IPS DF 4.7 (cell line): ENCODE measurements at regions not wholly inside any gene's neighbourhood (a gene's known extent, or its start where the extent isn't known, plus 50 kb on each side); places are given as distances from the start of the nearest gene placed in this dataset.
"Not testable (repeated sequence)": the region's sequence is repeated elsewhere in the genome, so short reads cannot be mapped to it uniquely, and the experiment has no call there.

Experiments used
- DNase-seq: peaks from one replicate; pipeline ENCODE4 v3.0.0-alpha.2; 2013; ENCODE audit warnings: low spot score; ENCODE audit errors: extremely low read depth

DNA sequence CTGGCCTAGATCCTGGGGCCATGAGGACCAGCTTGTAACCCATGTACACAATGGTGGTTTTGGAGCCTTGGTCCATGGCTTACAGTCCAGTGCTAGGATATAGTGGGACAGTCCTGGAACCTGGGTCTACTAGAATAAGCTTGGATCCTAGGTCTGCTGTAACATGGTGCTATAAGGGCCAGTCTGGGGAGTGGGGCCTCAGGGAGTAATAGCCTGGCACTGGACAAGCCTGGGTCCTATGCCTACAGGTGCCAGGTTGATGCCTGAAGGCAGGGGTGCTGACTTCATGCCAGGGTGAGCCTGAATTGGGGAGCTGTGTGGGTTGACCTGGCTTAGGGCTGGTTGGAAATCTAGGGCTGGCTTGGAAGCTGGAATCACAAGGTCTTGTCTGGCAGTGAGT, 756.3 kb upstream of the ADGRL3 start:
- no peak for DNase-seq

DNA sequence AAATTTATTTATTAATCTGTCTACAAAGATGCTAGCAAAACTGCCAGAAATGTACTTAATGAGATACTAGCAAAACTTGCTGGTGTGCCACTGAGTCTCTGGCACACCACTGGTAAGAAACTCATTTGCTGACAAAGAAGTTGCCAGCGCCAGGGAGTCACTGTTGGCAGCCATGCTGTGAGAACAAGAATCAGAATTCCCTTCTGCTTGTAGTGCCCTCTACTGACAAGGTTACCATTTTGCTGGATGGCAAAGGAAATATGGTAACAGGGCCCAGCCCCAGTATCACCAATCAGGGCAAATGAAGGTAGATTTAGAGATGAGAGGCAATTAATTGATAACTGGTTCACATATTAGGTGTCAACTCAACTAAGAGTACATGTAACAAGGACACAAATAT, 750.1 kb upstream of the ADGRL3 start:
- DNase-seq = no peak

DNA sequence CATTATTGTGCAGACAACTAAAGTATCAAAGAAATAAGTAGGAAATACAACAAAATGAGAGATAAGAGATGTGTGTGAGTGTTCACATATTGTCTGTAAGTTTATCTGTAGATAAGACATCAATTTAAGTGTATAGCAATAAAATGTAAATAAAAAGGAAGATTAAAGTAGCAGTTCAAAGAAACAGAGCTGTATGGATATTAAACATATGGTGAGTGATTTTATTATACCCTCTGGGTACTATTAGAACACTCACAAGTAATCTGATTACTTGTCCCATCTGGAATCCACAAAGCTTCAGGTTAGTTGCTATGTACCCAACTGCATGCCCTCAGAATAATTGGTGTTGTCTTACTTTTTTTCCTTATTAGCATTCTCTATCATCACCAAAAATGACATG, 747.9 kb upstream of the ADGRL3 start:
- no peak for DNase-seq

DNA sequence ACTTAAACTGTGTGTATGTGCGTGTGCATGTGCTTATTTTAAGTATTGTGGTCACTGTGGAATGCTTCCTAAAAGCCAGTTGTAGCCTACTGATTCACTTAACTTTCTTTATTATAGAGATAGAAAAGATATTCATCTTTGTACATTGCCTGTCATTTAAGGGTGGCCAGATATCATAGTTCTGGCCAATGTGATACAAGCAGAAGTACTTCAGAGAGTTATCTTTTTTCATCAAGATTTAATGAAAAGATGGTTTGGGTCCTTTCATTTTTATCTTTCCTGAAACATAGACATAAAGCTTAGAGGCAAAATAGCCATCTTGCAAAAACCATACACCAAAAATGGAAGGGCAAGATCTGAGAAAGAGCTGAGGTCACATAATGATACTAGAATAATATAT, 744.7 kb upstream of the ADGRL3 start:
- no peak for DNase-seq

DNA sequence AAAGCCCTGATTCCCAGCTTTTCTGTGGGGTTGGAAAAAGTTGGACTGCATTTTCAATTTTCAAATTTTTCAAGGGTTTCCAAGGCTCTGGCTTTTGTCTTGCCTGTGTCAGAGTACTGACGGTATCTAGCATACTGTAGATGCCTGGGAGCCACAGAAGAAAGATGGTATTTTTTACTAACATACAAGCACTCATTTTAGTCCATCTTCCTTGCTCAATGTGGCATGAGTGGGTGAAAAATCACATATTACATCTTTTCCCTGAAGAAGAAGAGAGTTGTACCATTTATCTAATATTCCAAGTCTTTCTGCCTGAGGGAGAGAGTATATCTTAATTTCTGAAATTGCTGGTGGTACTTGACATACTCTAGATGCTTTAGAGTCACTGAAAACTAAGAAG, 738.6 kb upstream of the ADGRL3 start:
- DNase-seq = no peak

DNA sequence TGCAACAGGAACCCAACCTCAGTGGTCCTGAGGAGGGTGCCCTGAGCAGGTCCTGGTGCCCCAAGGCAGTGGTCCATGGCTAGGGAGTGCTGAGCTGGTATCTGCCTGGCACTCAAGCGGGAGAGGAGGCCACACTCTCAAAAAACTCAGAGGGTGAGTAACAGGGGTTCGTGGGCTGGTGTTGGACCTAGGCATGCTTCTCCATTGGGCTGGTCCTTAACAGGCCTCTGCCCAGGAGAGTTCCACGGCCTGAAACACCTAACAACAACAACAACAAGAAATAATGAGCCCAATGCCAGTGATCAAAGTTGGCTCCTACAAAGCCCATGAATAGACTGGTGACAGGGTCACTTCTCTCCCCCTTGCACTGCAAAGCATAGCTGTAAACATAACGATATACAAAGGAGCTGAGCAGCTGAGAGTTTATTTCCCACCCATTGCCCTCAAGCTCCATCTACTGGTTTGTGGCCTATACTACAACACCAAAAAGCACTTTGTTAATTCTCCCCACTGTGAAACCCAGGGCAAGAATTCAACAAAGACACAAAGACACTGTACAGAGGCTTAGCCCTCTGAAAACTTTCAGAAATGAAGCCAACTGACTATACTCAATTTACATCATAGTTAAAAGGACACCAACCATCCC, 736.1 kb upstream of the ADGRL3 start:
- DNase-seq = no peak

DNA sequence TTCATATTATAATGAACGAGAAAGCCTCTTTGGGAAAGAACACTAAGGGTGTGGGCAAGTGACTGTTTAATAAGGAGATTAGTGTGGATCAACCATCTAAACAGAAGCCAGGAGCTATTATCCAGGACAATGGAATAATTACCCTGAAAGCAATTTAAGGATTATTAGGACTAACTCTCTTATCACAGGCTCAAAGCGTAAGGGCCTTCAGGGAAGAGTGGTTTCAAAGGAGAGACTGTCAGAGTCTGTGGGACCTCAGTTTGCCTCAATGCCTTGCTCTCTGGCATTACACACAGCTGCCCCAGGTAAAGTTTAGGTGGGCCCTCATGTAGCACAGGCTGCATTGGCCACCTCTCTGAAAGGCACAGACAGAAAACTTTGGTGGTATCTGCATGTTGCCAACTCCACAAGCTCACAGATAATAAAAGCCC, 717.2 kb upstream of the ADGRL3 start:
- no peak for DNase-seq

DNA sequence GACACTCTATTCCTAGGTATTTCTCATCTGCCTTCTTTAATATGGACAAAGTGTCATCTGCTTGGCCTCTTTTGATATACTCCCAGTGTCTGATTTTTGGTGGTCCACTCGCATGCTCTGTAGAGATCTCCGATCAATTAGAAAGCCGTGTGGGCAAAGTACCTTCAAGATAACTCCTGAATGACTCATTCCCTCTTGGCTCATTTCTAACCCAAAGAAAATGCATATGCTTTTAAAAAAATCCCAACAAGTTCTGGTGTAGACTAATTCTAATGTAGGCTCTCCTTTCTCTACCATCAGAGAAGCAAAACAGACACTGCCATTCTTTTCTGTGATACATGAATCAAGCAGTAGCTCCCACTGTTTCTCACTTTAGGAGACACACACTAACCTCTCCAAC, 714.9 kb upstream of the ADGRL3 start:
- DNase-seq = no peak

DNA sequence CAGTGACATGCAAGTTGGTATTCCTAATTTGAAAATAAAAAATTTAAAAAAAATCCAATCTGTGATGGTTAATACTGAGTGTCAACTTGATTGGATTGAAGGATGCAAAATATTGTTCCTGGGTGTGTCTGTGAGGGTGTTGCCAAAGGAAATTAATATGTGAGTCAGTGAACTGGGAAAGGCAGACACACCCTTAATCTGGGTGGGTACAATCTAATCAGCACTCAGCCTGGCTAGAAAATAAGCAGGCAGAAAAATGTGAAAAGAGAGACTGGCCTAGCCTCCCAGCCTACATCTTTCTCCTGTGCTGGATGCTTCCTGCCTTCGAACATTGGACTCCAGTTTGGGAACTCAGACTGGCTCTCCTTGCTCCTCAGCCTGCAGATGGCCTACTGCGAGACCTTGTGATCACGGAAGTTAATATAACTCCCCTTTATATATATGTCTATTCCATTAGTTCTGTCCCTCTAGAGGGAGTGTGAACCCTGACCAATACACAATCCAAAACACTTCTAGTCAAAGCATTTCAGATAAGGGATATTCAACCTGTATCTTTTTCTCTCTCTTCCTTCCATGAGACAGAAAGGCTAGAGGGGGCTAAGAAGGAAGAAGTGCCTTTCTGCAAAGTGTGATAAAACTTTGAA, 712.9 kb upstream of the ADGRL3 start:
- not testable (repeated sequence) for DNase-seq

DNA sequence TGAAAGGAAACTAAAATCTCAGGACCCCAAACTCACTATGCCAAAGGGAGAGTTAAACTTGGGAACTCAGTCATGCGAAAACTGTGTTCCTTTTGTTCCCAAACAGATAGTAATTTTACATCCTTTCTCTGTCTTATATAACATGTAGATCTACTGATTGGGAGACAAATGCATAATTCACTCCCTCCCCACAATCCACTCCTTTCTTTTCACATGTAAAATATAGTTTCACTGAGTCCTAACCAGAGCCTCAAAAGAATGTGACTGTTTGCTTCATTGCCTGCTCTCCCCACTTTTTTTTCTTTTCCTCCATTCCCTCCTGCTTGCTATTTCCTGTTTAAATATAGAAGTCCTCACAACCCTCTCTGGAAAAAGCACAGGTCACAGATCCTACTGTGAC, 699.3 kb upstream of the ADGRL3 start:
- no peak for DNase-seq

DNA sequence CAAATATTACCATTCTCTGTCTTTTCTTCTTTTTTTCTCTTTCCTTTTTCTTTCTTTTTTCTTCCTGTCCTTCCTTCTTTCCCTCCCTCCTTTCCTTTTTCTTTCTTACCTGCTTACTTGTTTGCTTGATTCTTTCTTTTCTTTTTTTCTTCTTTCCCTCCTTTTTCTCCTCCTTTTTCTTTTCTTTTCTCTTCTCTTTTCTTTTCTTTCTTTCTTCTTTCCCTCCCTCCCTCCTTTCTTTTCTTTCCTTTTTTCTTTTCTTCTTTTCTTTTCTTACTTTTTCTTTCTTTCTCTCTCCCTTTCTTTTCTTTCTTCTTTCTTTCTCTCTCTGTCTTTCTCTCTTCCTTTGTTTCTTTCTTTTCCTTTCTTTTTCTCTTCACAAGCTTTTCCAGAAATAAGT, 697.4 kb upstream of the ADGRL3 start:
- no peak for DNase-seq

DNA sequence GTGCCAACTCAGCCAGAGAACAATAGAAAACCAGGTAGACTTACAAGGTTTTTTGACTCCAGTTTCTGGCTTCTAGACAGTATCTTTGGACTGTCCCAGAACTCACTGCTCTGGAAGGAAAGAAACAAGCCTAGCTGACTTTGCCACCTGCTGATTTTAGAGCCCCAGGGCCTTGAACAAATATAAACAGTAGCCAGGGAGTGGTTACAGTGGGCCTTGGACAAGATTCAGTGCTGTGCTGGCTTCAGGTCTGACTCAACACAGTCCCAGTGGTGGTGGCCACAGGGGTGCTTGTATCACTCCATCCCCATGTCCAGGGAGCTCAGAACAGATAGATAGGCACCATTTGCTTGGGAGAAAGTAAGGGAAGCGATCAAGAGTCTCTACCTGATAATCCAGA, 694.1 kb upstream of the ADGRL3 start:
- DNase-seq = no peak

DNA sequence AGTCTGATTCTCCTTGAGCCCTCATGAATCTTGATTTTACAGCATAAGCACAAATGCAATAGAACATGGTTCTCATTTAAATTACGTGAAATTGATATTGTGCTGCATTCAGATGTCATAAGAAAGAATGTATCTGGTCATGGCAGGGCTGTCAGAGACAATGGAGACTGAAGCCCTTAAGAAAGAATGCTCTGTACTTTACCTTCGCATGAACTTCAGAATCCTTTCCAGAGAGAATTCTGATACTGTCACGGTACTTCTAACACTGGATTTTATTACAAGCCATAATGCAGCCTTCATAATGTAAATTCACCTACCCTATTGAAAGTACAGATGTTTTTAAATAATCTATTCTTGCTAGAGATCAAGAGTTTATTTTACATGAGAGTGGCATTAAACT, 677.9 kb upstream of the ADGRL3 start:
- DNase-seq = no peak

DNA sequence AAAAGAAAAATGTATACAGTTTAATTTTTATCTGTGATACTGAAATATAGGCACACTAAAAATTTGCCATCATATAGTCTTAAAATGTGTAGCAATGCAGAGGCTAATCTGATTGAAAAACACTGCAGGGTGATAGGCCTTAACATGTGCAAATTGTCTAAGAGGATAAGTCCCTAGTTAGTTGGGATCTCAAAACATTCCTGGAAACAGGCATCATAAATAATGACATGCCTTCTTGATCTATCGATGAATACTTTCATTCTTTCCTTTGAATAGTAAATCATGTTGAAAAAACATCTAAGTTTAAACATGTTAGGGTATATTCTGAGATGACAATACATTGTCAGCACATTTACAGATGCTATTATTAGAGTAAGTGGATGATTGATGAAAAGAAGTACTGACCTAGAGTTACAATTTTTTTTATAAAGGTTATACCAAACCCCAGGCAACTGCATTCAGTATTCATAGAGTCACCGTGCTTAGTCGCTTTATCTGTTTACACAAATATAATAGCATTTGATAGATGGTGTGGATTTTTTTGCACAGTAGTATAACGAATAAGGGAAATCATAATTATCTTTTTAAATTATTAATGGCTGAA, 668.2 kb upstream of the ADGRL3 start:
- DNase-seq = no peak

DNA sequence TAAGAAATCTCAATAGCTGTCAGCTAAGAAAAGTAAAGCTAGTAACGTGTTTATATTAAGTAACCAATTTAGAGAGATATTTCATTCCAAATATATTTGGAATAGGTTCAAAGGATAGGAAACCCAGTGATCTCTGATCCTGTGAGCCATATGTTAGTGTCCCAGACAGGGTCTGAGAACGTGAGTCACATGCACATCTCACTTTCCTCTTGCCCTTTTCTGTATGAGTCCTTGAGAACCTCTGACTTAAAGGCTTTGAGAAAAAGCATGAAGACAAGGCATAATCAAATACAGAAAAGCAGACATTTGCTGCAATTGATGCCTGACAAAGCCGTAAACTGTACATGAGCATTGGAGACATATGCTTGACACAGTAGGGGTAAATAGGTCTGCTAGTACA, 655.1 kb upstream of the ADGRL3 start:
- no peak for DNase-seq

DNA sequence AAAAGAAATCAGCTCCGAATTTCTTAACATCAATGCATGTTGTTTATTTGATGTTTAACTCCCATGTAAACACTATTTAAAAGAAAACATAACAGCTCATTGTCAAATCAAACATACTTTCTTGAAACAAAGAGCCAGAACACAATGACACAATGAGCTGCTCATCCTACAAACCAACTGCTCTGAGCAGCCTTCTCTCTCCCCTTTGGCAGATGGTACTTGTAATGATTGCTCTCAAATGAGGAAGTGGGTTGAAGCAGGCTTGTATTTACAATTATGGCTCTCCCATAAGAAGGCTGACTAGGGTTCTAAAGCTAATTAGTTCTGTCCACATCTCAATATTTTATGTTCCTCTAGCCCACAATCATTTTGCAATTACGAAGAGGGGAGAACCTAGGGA, 637.8 kb upstream of the ADGRL3 start:
- no peak for DNase-seq

DNA sequence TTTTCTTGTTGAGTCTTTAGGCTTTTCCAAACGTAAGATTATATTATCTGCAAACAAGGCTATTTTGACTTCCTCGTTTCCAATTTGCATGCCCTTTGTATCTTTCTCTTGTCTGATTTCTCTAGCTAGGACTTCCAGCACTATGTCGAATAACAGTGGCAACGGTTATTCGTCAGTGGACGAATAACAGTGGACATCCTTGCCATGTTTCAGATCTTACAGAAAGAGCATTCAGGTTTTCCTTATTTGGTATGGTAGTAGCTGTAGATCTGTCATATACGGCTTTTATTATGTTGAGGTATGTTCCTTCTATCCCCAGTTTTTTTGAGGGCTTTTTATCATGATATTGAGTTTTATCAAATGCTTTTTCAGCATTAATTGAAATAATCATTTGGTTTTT, 634.6 kb upstream of the ADGRL3 start:
- DNase-seq = no peak

DNA sequence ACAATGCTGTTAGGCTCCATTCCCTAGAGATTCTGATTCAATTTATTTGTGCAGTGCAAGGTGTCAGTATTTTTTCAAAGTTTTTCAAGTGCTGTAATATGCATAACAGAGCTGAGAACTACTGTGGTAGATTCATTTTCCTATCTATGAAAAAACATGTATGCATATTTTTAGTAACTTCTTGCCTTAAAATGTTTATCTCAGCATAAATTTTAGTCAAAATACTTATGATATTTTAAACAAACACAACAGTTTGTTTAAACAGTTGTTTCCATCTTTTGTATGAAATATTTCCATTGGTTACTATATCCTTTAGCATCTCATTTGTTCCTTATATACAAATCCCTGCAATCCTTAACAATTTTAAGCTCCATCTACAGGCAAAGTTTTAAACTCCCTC, 624.8 kb upstream of the ADGRL3 start:
- DNase-seq = no peak

DNA sequence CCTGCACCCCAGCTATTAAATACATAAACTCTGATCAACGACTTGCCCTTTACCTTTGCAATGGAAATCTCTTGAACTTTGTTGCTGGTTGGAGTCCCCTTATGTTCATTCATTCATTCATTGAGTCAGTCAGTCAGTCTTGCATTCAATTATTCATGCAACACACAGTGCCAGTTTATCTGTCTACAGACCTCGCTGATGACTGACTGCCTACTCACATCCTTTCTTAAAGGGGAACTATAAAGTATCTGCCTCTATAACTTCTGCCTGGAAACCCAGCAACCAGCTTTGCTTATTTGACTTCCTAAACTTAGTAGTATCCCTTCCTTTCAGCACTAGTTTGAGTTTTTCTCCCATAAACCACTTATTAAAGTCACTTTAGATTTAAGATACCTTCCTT, 620.8 kb upstream of the ADGRL3 start:
- no peak for DNase-seq

DNA sequence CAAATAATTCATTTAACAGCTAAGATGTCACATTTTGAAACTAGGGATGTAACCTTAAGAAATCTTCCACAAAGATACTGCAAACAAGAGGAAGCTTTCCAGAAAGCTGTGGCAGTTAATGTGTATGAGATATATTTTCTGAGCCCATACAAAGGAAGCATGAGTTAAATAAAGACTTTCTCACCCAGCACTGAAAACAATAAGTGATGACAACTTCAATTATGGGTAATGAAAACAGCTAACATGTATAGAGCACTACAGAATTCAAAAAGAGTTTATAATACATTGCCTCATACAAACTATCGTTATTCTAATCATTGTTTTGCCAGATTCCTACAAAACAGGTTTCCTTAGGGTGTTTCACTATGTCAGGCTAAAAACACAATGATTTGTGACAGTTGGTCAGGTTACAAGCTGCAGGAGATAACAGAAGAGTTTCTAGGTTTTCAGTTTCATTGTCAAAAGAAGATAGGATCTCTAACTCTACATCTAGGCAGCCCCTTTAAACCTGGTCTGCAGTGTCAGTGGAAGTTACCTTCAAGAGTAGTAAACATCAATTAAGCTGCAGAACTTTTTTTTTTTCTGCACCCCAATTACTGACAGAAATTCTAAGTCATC, 618.1 kb upstream of the ADGRL3 start:
- DNase-seq = no peak

DNA sequence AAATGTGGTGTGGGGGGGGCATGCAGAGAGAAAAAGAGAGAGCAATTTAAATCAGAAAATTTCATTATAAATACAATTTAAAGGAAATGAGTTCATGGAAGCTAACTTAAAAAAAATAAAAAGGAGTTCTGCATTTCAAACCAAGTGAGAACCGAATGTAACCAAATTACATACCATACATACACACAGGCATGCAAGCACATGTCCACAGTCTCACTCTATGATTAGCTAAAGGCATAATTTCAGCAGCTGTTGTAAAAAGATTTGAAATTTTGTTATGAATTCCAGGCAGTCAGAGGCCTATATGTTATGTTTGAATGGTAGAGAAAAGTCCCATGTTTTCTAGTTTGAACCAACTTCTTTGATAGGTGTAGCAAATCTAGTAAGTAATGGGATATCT, 611.6 kb upstream of the ADGRL3 start:
- no peak for DNase-seq

DNA sequence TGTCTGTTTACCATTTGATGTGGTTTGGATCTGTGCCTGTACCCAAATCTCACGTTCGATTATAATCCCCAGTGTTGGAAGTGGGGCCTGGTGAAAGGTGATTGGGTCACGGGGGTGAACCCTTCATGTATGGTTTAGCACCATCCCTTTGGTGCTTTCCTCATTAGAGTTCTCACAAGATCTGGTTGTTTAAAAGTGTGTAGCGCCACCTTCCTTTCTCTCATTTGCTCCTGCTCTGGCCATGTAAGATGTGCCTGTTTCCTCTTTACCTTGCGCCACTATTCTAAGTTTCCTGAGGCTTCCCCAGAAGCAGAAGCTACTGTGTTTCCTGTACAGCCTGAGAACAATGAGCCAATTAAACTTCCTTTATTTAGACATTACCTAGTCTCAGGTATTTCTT, 610.7 kb upstream of the ADGRL3 start:
- DNase-seq = no peak

DNA sequence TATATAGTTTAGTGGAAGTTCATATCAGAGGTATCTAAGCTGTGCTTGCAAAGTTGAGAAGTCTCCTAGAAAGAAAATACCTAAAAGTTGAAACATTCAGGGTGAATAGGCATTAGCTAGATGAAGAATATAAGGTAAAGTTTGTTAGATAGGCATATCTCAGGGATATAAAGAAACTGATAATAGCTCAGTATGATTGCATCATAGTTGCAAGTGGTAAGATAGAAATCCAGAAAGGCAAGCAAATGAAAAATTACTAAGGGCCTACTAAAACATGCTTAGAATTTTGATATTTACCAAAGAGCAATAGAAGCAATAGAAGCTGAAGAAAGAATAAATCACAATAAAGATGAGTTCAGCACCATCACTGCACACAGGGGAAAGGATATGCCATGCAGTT, 610.0 kb upstream of the ADGRL3 start:
- DNase-seq = no peak
